Tibial nerve (tissue), 4 donors: ENCODE measurements at regions not wholly inside any gene's neighbourhood (a gene's known extent, or its start where the extent isn't known, plus 50 kb on each side); places are given as distances from the start of the nearest gene placed in this dataset.

Source experiments
- CTCF ChIP-seq, 5 experiments: fragments of 200-600 bp in 3 of 5; fragments of 450-650 bp in 2 of 5; sonication (generic) in 3 of 5; IDR thresholded peaks; one replicate each; pipeline ENCODE4 v1.5.1; 2016 to 2019; ENCODE audit warnings: antibody characterized with exemption in 5 of 5, mild to moderate bottlenecking in 3 of 5, moderate library complexity in 2 of 5
- EP300 ChIP-seq, 2 donors: sonication (generic); formaldehyde crosslinking; IDR thresholded peaks; one replicate each; pipeline ENCODE4 v1.6.1; 2017; ENCODE audit warnings: antibody characterized with exemption in 2 of 2, mild to moderate bottlenecking in 1 of 2
- POLR2A ChIP-seq, 2 donors: fragments of 450-650 bp; IDR thresholded peaks; one replicate each; pipeline ENCODE4 v1.6.1; 2017; ENCODE audit warnings: antibody characterized with exemption in 2 of 2, mild to moderate bottlenecking in 2 of 2, moderate library complexity in 2 of 2

DNA sequence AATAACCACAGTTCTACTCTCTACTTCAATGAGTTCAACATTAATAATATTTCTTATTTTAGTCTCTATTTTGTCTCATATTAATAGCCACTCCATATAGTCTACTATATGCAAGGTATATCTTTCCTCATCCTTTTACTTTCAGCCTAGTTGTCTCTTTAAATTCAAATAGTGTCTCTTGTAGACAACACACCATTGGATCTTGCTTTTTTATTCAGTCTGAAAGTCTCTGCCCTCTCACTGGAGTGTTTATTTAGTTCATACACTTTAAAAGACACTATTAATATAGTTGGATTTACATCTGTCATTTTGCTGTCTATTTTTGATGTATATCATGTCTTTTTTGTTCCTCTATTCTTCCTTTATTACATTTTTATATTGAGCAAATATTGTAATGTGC lies 103.5 kb downstream of the RFPL4B start:
- TF ChIP-seq CTCF (IDR thresholded peaks at IDR 0.05) (no peak), POLR2A (IDR thresholded peaks at IDR 0.05) (no peak), EP300 (IDR thresholded peaks at IDR 0.05) (no peak)
